ENCODE measurements at regions not wholly inside any gene's neighbourhood (a gene's known extent, or its start where the extent isn't known, plus 50 kb on each side); places are given as distances from the start of the nearest gene placed in this dataset.

- no peak overlapping the region for H2AFZ ChIP-seq (ENCODE audit: low read depth, low read length)
- TF ChIP-seq EZH2 (IDR thresholded peaks at IDR 0.05; ENCODE audit: borderline replicate concordance, low read depth, low read length, severe bottlenecking), result no peak
- no peak for TF ChIP-seq CTCF (IDR thresholded peaks at IDR 0.05; ENCODE audit: borderline replicate concordance, extremely low read depth, low read length, poor library complexity, severe bottlenecking)
Measured at GRCh38 chr4:155495572-155496293, 119.0 kb upstream of the MAP9 start.

GRCh38 chr4:155494037-155494718 is 117.4 kb upstream of the MAP9 start:
- DNase-seq (no peak), ATAC-seq (ENCODE audit: insufficient read depth, low read depth) (no peak)
- H3K4me3 ChIP-seq (ENCODE audit: low read depth in 1 of 2, low read length in 2 of 2), result no peak overlapping the region
- H3K9me3 ChIP-seq (ENCODE audit: insufficient read depth, low read length, severe bottlenecking), result no peaks in the 10 kb centered on the region
- H3K4me2 ChIP-seq (ENCODE audit: insufficient read depth, low read length), result no peak overlapping the region
- no peaks in the 10 kb centered on the region for H4K20me1 ChIP-seq (ENCODE audit: insufficient read depth, low read length)
- H3K79me2 ChIP-seq (ENCODE audit: insufficient read depth, low read length), result no peaks in the 10 kb centered on the region
- TF ChIP-seq CTCF (IDR thresholded peaks at IDR 0.05; ENCODE audit: borderline replicate concordance, extremely low read depth, low read length, poor library complexity, severe bottlenecking) (no peak), EZH2 (IDR thresholded peaks at IDR 0.05; ENCODE audit: borderline replicate concordance, low read depth, low read length, severe bottlenecking) (no peak)
- H3K4me1 ChIP-seq (ENCODE audit: insufficient read depth, low read length), result no peaks in the 10 kb centered on the region
- H2AFZ ChIP-seq (ENCODE audit: low read depth, low read length), result no peak overlapping the region
- no peak overlapping the region for H3K9ac ChIP-seq (ENCODE audit: low read depth, low read length)
- H3K27me3 ChIP-seq (ENCODE audit: insufficient read depth, low read length, poor library complexity), result no peaks in the 10 kb centered on the region
- H3K36me3 ChIP-seq (ENCODE audit: insufficient read depth, low read length), result no peaks in the 10 kb centered on the region
- no peak overlapping the region for H3K27ac ChIP-seq (ENCODE audit: low read length)

More at GRCh38 chr4:155495572-155496293, 119.0 kb upstream of the MAP9 start:
- Histone ChIP-seq H3K4me3 (ENCODE audit: low read depth in 1 of 2, low read length in 2 of 2) (no peak overlapping the region), H3K27me3 (ENCODE audit: insufficient read depth, low read length, poor library complexity) (no peaks in the 10 kb centered on the region), H4K20me1 (ENCODE audit: insufficient read depth, low read length) (no peaks in the 10 kb centered on the region), H3K79me2 (ENCODE audit: insufficient read depth, low read length) (no peaks in the 10 kb centered on the region), H3K4me2 (ENCODE audit: insufficient read depth, low read length) (no peak overlapping the region), H3K36me3 (ENCODE audit: insufficient read depth, low read length) (no peaks in the 10 kb centered on the region), H3K4me1 (ENCODE audit: insufficient read depth, low read length) (no peaks in the 10 kb centered on the region), H3K9ac (ENCODE audit: low read depth, low read length) (no peak overlapping the region), H3K27ac (ENCODE audit: low read length) (no peak overlapping the region), H3K9me3 (ENCODE audit: insufficient read depth, low read length, severe bottlenecking) (no peaks in the 10 kb centered on the region)
- ATAC-seq (ENCODE audit: insufficient read depth, low read depth) (no peak), DNase-seq (no peak)

GRCh38 chr4:155491336-155492120 is 114.8 kb upstream of the MAP9 start:
- TF ChIP-seq CTCF (IDR thresholded peaks at IDR 0.05; ENCODE audit: borderline replicate concordance, extremely low read depth, low read length, poor library complexity, severe bottlenecking) (no peak), EZH2 (IDR thresholded peaks at IDR 0.05; ENCODE audit: borderline replicate concordance, low read depth, low read length, severe bottlenecking) (no peak)
- no peaks in the 10 kb centered on the region for H3K9me3 ChIP-seq (ENCODE audit: insufficient read depth, low read length, severe bottlenecking)
- no peak overlapping the region for H3K9ac ChIP-seq (ENCODE audit: low read depth, low read length)
- H3K27me3 ChIP-seq (ENCODE audit: insufficient read depth, low read length, poor library complexity), result no peaks in the 10 kb centered on the region
- no peak for ATAC-seq (ENCODE audit: insufficient read depth, low read depth)
- no peak overlapping the region for H3K4me2 ChIP-seq (ENCODE audit: insufficient read depth, low read length)
- H3K36me3 ChIP-seq (ENCODE audit: insufficient read depth, low read length), result no peaks in the 10 kb centered on the region
- H3K27ac ChIP-seq (ENCODE audit: low read length), result no peak overlapping the region
- no peaks in the 10 kb centered on the region for H3K79me2 ChIP-seq (ENCODE audit: insufficient read depth, low read length)
- no peaks in the 10 kb centered on the region for H3K4me1 ChIP-seq (ENCODE audit: insufficient read depth, low read length)
- no peak overlapping the region for H3K4me3 ChIP-seq (ENCODE audit: low read depth in 1 of 2, low read length in 2 of 2)
- no peak overlapping the region for H2AFZ ChIP-seq (ENCODE audit: low read depth, low read length)
- H4K20me1 ChIP-seq (ENCODE audit: insufficient read depth, low read length), result no peaks in the 10 kb centered on the region
- DNase-seq, result no peak
